SK-N-MC (cell line): ENCODE measurements at regions not wholly inside any gene's neighbourhood (a gene's known extent, or its start where the extent isn't known, plus 50 kb on each side); places are given as distances from the start of the nearest gene placed in this dataset.

Experiments used
- EZH2 ChIP-seq: fragments of 200-600 bp; sonication (generic); IDR thresholded peaks from one replicate; pipeline ENCODE4 v1.6.1; 2017; ENCODE audit warnings: antibody characterized with exemption
- FOXP2 ChIP-seq: optimal IDR thresholded peaks from 2 replicates; pipeline ENCODE3; 2011; ENCODE audit warnings: mild to moderate bottlenecking, moderate library complexity; ENCODE audit not compliant: insufficient read depth; ENCODE audit errors: extremely low read length, control extremely low read depth
- POLR2AphosphoS5 ChIP-seq: IDR thresholded peaks from 2 replicates; pipeline ENCODE4 v1.6.1; 2012; ENCODE audit warnings: mild to moderate bottlenecking, low read depth, low read length, borderline replicate concordance

GRCh38 chr2:2912731-2913130 lies 464.9 kb downstream of the EIPR1 start:
- TF ChIP-seq EZH2 (no peak), POLR2AphosphoS5 (no peak), FOXP2 (no peak)
